ENCODE measurements at regions not wholly inside any gene's neighbourhood (a gene's known extent, or its start where the extent isn't known, plus 50 kb on each side); places are given as distances from the start of the nearest gene placed in this dataset.

DNA sequence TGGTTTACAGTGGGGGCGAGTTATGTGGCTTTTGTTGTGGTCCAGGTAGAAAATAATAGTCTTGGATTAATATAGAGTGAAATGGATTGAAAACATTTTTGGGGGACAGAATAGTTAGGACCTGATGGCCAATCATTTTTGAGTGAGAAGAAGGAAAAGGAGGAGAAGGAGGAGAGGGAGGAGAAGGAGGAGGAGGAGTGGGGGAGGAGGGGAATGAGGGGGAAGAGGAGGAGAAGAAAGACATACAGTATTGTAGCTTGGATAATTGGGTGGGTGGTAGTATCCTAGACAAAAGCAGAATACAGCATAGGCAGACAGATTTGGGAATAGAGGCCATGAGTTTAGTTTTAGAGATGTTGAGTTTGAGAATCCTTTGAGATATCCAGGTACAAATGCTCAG, 101.6 kb downstream of the GATA6 start:
- TF ChIP-seq, protein P1, sequence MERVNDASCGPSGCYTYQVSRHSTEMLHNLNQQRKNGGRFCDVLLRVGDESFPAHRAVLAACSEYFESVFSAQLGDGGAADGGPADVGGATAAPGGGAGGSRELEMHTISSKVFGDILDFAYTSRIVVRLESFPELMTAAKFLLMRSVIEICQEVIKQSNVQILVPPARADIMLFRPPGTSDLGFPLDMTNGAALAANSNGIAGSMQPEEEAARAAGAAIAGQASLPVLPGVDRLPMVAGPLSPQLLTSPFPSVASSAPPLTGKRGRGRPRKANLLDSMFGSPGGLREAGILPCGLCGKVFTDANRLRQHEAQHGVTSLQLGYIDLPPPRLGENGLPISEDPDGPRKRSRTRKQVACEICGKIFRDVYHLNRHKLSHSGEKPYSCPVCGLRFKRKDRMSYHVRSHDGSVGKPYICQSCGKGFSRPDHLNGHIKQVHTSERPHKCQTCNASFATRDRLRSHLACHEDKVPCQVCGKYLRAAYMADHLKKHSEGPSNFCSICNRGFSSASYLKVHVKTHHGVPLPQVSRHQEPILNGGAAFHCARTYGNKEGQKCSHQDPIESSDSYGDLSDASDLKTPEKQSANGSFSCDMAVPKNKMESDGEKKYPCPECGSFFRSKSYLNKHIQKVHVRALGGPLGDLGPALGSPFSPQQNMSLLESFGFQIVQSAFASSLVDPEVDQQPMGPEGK (CRISPR knock-in tag; IDR thresholded peaks at IDR 0.05; ENCODE audit: borderline replicate concordance) = no peak
- TF ChIP-seq, protein P2, sequence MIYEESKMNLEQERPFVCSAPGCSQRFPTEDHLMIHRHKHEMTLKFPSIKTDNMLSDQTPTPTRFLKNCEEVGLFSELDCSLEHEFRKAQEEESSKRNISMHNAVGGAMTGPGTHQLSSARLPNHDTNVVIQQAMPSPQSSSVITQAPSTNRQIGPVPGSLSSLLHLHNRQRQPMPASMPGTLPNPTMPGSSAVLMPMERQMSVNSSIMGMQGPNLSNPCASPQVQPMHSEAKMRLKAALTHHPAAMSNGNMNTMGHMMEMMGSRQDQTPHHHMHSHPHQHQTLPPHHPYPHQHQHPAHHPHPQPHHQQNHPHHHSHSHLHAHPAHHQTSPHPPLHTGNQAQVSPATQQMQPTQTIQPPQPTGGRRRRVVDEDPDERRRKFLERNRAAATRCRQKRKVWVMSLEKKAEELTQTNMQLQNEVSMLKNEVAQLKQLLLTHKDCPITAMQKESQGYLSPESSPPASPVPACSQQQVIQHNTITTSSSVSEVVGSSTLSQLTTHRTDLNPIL (CRISPR knock-in tag; IDR thresholded peaks at IDR 0.05; ENCODE audit: low read depth) = no peak
- no peak for TF ChIP-seq ZC3H10 (CRISPR knock-in tag; IDR thresholded peaks at IDR 0.05)
- no peak for TF ChIP-seq ZNF8 (CRISPR knock-in tag; IDR thresholded peaks at IDR 0.05)
- no peak for TF ChIP-seq TSHZ2 (CRISPR knock-in tag; IDR thresholded peaks at IDR 0.05)
